ENCODE measurements at regions not wholly inside any gene's neighbourhood (a gene's known extent, or its start where the extent isn't known, plus 50 kb on each side); places are given as distances from the start of the nearest gene placed in this dataset.
"Not testable (repeated sequence)": the region's sequence is repeated elsewhere in the genome, so short reads cannot be mapped to it uniquely, and the experiment has no call there.

DNA sequence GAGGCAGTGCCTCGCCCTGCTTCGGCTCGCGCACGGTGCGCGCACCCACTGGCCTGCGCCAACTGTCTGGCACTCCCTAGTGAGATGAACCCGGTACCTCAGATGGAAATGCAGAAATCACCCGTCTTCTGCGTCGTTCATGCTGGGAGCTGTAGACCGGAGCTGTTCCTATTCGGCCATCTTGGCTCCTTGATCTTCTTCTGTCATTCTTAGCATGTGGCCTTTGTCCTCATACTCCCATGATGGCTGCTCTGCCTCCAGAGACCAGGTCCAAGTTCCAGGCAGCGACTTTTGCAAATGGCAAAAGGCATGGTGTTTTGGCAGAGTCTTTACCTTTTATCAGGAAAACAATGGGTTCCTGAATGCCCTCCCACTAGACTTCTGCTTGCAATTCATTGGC is 102.6 kb upstream of the SKOR2 start:
- DNase-seq (ENCODE audit: extremely low read depth in 1 of 2, low read depth in 1 of 2): not testable (repeated sequence)

GRCh38 chr18:47346016-47346415 is 94.6 kb upstream of the SKOR2 start:
- DNase-seq (ENCODE audit: extremely low read depth in 1 of 2, low read depth in 1 of 2): no peak

DNA sequence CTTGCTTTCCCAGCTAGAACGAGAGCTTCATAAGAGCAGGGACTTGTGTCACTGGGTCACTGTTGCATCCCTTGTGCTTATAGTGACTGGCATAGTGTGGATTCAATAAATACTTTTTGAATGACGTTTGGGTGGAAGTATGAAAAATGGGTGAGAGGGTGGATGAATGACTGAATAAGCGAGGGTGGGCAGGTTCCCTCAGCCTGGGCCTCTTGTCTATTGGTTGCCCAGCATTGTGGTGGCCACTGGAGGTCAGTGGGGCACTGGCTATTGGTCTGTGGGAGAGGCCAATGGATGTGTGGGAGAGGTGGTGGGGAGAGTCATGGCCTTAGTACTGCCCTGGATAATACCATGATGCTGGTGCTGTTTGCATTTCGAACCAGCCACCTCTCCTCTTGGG is 93.8 kb upstream of the SKOR2 start:
- no peak for DNase-seq (ENCODE audit: extremely low read depth in 1 of 2, low read depth in 1 of 2)

GRCh38 chr18:47343291-47343690 is 91.8 kb upstream of the SKOR2 start:
- DNase-seq (ENCODE audit: extremely low read depth in 1 of 2, low read depth in 1 of 2): no peak

- DNase-seq (ENCODE audit: extremely low read depth in 1 of 2, low read depth in 1 of 2): no peak
Measured at GRCh38 chr18:47342566-47342965, 91.1 kb upstream of the SKOR2 start.

- DNase-seq (ENCODE audit: extremely low read depth in 1 of 2, low read depth in 1 of 2): no peak
Measured at GRCh38 chr18:47341678-47342077, 90.2 kb upstream of the SKOR2 start.

DNA sequence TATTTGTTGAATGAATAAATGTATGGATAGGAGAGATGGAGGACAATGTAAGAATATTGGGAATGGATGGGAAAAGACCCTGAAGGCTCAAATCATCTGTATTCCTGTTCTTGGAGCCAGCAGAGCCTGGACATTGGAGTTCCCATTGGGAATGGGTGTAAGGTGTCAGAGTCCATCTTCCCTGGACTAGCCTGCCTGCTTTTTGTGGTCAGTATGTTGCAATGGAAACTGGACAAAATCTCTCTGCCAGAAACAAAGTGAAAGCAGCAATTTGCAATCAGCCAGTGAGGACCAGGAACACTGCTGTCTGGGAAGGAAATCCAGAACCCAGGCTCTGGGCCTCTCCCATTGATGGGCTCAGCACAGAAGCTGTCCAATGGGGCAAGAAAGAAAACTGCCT is 83.5 kb upstream of the SKOR2 start:
- no peak for DNase-seq (ENCODE audit: extremely low read depth in 1 of 2, low read depth in 1 of 2)

- DNase-seq (ENCODE audit: extremely low read depth in 1 of 2, low read depth in 1 of 2): no peak
Measured at GRCh38 chr18:47333926-47334635, 82.6 kb upstream of the SKOR2 start.

DNA sequence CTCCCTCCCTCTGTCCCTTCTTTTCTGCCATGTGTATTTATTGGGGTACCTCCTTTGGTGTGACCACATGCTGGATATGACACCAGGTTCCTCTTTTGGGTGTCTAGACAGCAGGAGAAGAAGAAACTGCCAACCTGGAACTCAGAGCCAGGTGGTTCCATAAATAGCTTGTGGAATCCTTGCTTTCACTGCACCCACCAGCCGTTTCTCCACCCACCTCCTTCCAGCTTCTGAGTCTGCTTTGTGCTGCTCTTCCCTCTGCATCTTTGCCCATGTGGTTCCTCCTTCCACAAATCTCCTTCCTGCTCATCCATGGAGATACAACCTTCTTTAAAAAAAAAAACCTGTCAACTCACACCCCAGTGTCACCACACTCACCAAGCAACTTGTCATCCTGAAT is 80.2 kb upstream of the SKOR2 start:
- DNase-seq (ENCODE audit: extremely low read depth in 1 of 2, low read depth in 1 of 2): no peak

- no peak for DNase-seq (ENCODE audit: extremely low read depth in 1 of 2, low read depth in 1 of 2)
Measured at GRCh38 chr18:47331026-47331425, 79.6 kb upstream of the SKOR2 start.

DNA sequence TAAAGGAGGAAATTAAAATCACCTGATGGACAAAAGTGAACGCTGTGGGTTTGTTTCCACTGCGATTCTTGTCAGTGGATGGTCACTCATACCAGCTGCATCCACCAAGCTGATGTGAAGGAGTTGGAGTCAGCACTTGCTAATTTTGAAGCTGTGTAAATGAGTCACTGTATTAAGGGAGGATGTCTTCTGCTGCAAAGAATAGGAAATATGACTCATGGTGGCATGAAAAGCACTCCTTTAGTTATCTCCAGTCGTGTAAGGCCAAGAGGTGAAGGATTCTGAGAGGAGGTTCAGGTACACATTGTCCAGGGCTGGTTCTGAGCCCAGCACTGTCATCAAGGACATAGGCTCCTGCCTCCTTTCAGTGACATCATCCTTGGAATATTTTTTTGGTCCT is 71.7 kb upstream of the SKOR2 start:
- no peak for DNase-seq (ENCODE audit: extremely low read depth in 1 of 2, low read depth in 1 of 2)

- DNase-seq (ENCODE audit: extremely low read depth in 1 of 2, low read depth in 1 of 2): no peak
Measured at GRCh38 chr18:47321815-47322214, 70.4 kb upstream of the SKOR2 start.

DNA sequence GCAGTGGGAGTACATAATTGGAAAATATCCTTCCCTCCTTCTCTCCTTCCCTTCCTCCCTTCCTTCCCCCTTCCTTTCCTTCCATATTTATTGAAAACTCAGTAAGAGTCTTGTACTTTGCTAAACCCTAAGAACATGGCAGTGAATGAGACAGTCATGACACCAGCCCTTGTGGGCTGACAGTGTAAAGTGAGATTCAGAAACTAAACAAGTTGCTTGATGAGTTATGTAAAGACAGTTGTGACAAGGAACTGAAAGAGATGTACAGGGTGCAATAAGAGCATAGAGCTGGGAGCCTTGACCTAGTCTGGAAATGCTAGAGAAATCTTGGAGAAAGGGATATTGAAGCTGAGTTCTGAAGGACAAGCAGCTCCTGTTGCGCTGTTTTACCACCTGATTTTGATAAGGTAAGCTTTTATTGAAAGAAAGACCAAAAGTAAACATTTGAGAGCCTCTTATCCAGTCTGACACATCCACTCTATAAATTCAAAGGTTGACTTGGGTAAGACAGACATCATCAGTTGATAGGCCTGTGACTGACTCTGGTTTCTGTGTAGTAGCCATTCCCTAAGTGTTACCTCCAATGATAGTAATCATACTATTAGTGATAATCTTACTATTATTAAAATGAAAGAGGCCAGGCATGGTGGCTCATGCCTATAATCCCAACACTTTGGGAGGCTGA is 66.5 kb upstream of the SKOR2 start:
- no peak for DNase-seq (ENCODE audit: extremely low read depth in 1 of 2, low read depth in 1 of 2)

DNA sequence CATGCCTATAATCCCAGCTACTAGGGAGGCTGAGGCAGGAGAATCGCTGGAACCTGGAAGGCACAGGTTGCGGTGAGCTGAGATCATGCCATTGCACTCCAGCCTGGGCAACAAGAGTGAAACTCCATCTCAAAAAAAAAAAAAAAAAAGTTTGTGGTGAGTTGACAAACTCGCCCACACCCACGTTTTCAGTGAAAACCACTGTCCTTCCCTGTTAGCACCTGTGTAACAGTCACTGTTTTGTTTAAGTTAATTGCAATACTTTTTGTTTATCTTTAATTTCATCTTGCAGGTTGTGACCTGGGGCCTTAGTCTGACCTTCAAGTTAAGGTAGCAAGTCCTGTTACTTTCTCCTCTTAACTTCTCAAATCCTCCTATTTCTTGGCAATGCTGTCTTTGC is 65.5 kb upstream of the SKOR2 start:
- DNase-seq (ENCODE audit: extremely low read depth in 1 of 2, low read depth in 1 of 2): no peak

DNA sequence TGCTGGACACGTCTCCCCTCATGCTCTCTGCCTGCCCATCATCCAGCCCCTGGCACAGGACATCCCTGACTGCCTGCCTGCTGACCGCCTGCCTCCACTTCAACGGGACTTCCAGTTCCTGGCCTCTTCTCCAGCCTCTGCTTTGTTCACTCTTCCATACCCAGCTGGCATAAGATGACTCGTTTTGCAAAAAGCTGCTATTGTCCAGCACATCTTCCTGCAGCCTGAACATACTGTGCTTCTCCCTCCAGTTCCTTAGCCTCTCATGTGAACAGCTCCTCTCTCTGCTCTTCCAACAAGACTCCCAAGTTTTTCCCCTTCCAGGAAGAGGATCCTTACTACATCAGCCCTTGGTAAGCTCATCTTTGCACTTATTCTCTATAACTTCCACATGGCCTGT is 62.4 kb upstream of the SKOR2 start:
- DNase-seq (ENCODE audit: extremely low read depth in 1 of 2, low read depth in 1 of 2): no peak

DNA sequence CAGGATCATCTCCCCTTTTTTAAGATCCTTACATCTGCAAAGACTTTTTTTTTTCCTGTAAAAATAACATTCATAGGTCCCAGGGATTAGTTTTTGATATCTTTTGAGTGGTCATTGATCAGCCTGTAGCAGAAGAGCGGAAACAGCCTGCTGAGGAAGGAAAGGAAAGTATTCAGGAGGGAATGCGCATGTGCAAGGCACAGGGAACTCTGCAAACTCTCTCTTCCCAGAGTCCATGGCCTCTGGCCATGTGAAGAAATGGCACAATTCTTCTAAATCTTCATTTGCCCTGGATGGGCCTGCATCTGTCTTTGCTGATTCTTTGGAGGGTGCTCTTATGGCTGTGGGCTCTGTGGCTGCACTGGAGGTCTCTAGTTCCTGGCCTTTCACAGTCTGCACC is 60.1 kb upstream of the SKOR2 start:
- DNase-seq (ENCODE audit: extremely low read depth in 1 of 2, low read depth in 1 of 2): no peak

Data from activated CD8-positive, alpha-beta memory T cell treated with anti-CD3 and anti-CD28 coated beads for 1 hour (primary cell).